Calu3 (cell line): ENCODE measurements at regions not wholly inside any gene's neighbourhood (a gene's known extent, or its start where the extent isn't known, plus 50 kb on each side); places are given as distances from the start of the nearest gene placed in this dataset.

Source experiments
- BruUV-seq: library from RNA; stranded (reverse); fragments of 400-500 nt; replicated peaks from 2 replicates; lab custom pipeline; 2021; lab: Mats Ljungman, UMichigan
- CTCF ChIA-PET: fragments of 300-600 bp; sonication (Branson Sonifier 250); formaldehyde crosslinking; loops from one replicate; lab custom pipeline; 2022; ENCODE audit warnings: antibody characterized with exemption; lab: Charles Lee
- DNase-seq: peaks from one replicate; pipeline ENCODE4 v3.0.0; 2022
- H3K27ac Mint-ChIP-seq: one replicate; pipeline ENCODE4 v1.8.0; 2022; ENCODE audit warnings: mixed read lengths; ENCODE audit not compliant: unreplicated experiment
- H3K27me3 Mint-ChIP-seq: one replicate; pipeline ENCODE4 v1.8.0; 2022; ENCODE audit warnings: mixed read lengths; ENCODE audit not compliant: unreplicated experiment
- H3K36me3 Mint-ChIP-seq: one replicate; pipeline ENCODE4 v1.8.0; 2022; ENCODE audit warnings: mild to moderate bottlenecking, moderate library complexity, mixed read lengths; ENCODE audit not compliant: insufficient read depth, unreplicated experiment
- H3K4me1 Mint-ChIP-seq: one replicate; pipeline ENCODE4 v1.8.0; 2022; ENCODE audit warnings: mild to moderate bottlenecking, low read depth, mixed read lengths; ENCODE audit not compliant: unreplicated experiment
- H3K4me3 Mint-ChIP-seq: one replicate; pipeline ENCODE4 v1.8.0; 2022; ENCODE audit warnings: mild to moderate bottlenecking, low read depth, moderate library complexity, mixed read lengths; ENCODE audit not compliant: unreplicated experiment
- H3K9me3 Mint-ChIP-seq: one replicate; pipeline ENCODE4 v1.8.0; 2022; ENCODE audit warnings: low read depth, mixed read lengths; ENCODE audit not compliant: unreplicated experiment
- CTCF ChIP-seq: fragments of 200-600 bp; IDR thresholded peaks from one replicate; pipeline ENCODE4 v1.8.0; 2022; ENCODE audit warnings: antibody characterized with exemption; ENCODE audit not compliant: unreplicated experiment
- intact Hi-C: fragments of 100-400 bp; cut with micrococcal nuclease; formaldehyde crosslinking; loops from one replicate; pipeline ENCODE4 v1.10.0; 2022; ENCODE audit not compliant: unreplicated experiment

DNA sequence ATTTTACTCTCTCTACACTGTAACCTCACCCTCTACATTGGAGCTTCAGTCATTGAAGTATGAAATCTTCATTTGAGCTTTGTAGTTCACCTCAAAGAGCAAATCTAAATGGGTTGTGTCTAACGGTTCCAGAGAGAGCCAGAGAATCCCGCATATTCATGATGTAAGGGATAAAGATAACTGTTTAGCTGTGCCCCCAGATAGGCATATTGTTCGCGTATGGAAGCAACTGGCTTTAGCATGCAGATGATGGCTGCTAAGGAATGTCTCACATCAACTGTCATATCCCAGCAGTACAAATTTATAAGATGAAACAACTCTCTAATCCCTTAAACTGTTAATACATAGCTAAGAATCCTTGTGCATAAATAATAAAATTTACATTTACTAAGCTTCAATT is 412.7 kb upstream of the ROBO2 start:
- intact Hi-C loops, result no loop called here

GRCh38 chr3:76631251-76631650 is 408.6 kb upstream of the ROBO2 start:
- no peak for TF ChIP-seq CTCF
- Mint-ChIP-seq H3K27me3 (no peaks in the 10 kb centered on the region), H3K4me3 (no peak overlapping the region), H3K27ac (no peak overlapping the region), H3K9me3 (peaks cover under 1% of the 10 kb centered on the region), H3K36me3 (no peaks in the 10 kb centered on the region), H3K4me1 (no peaks in the 10 kb centered on the region)
- BruUV-seq, result no TSS peak
- no peak for DNase-seq
- intact Hi-C loops, result no loop called here
- CTCF ChIA-PET, result no interaction called here

More for the DNA sequence above, 412.7 kb upstream of the ROBO2 start:
- BruUV-seq, result no TSS peak
- CTCF ChIA-PET, result no interaction called here
- H3K4me1 Mint-ChIP-seq, result no peaks in the 10 kb centered on the region
- DNase-seq, result no peak
- no peak overlapping the region for H3K4me3 Mint-ChIP-seq
- no peaks in the 10 kb centered on the region for H3K36me3 Mint-ChIP-seq
- TF ChIP-seq CTCF, result no peak
- peaks cover 17% of the 10 kb centered on the region for H3K9me3 Mint-ChIP-seq
- H3K27me3 Mint-ChIP-seq, result no peaks in the 10 kb centered on the region
- no peak overlapping the region for H3K27ac Mint-ChIP-seq

DNA sequence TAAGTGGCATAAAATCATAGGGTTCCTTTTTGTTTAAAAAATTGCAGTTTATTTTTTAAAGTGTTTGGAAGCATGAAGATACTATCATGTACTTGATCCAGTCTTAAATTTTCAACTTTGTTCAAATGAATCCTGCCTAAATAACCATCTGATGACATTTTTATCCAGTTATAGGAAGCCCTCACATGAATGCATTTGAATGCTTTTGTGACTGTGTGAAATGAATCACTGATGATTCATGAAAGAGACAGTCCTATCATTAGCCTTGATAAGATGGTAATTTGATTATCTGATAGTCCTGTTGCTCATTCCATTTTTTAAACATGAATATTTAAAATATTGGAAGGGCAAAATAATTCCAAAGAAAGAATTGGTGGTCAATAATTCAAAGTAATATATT is 401.9 kb upstream of the ROBO2 start:
- Mint-ChIP-seq H3K27me3 (no peaks in the 10 kb centered on the region), H3K4me3 (no peak overlapping the region), H3K36me3 (no peaks in the 10 kb centered on the region), H3K27ac (no peak overlapping the region), H3K4me1 (no peaks in the 10 kb centered on the region), H3K9me3 (peaks cover 6% of the 10 kb centered on the region)
- CTCF ChIA-PET, result no interaction called here
- no TSS peak for BruUV-seq
- DNase-seq, result no peak
- no peak for TF ChIP-seq CTCF
- intact Hi-C loops, result no loop called here

DNA sequence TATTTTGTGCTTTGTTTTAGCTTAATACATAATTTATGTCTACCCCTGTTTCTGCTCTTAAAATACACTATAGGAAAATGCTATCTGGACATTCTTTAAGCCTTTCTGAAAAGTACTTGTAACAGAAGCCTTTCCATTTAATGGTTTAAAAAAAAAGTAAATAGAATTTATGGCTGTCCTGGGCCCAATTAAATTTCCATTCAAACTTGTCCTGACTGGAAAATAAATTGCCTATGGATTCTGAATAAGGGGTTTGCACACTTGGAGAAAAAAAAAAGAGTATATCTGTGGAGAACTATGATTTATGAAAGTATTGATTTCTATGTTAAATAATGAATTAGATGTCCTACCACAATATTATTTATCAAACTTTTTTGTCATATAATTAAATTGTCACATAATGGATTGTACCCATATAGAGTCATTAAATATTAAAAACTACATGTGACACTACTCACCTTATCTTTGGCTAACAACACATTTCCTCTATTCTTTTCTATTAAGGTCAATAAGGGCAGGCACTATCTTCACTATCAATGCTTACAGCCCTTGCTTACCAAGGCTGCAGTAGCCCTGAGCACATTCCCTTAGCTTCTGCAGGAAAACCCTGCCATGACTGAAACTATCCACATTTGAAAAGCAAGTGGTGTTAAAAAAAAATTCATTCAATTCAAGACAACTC is 396.1 kb upstream of the ROBO2 start:
- H3K9me3 Mint-ChIP-seq, result peaks cover 2% of the 10 kb centered on the region
- H3K27me3 Mint-ChIP-seq, result no peaks in the 10 kb centered on the region
- no TSS peak for BruUV-seq
- TF ChIP-seq CTCF, result no peak
- CTCF ChIA-PET, result no interaction called here
- no peak overlapping the region for H3K4me3 Mint-ChIP-seq
- H3K36me3 Mint-ChIP-seq, result peaks cover 5% of the 10 kb centered on the region
- intact Hi-C loops, result no loop called here
- no peak overlapping the region for H3K27ac Mint-ChIP-seq
- H3K4me1 Mint-ChIP-seq, result no peaks in the 10 kb centered on the region
- DNase-seq, result no peak
